Mesendoderm (in vitro differentiated cells): ENCODE measurements at regions not wholly inside any gene's neighbourhood (a gene's known extent, or its start where the extent isn't known, plus 50 kb on each side); places are given as distances from the start of the nearest gene placed in this dataset.

Source experiments
- DNase-seq: peaks from one replicate; pipeline ENCODE4 v3.0.0; 2013
- H2AK5ac ChIP-seq: 2 replicates; pipeline ENCODE4 v1.6.1; 2013; ENCODE audit warnings: low read length, inconsistent platforms
- H2BK120ac ChIP-seq: 2 replicates; pipeline ENCODE4 v1.6.1; 2013; ENCODE audit warnings: low read depth, mild to moderate bottlenecking, low read length, moderate library complexity, mixed read lengths
- H2BK15ac ChIP-seq: replicated peaks from 2 replicates; pipeline ENCODE4 v1.6.1; 2013; ENCODE audit warnings: low read depth, mild to moderate bottlenecking, moderate library complexity
- H2BK5ac ChIP-seq: 2 replicates; pipeline ENCODE4 v1.6.1; 2013; ENCODE audit warnings: low read length, inconsistent platforms
- H3K18ac ChIP-seq: 2 replicates; pipeline ENCODE4 v1.6.1; 2013; ENCODE audit warnings: mild to moderate bottlenecking, low read length, mixed read lengths
- H3K23ac ChIP-seq: one replicate; pipeline ENCODE4 v1.6.1; 2013; ENCODE audit warnings: low read length
- H3K27ac ChIP-seq: 2 replicates; pipeline ENCODE4 v1.5.1; 2013; ENCODE audit warnings: low read depth, mild to moderate bottlenecking, inconsistent platforms, low read length, moderate library complexity
- H3K27me3 ChIP-seq: 2 replicates; pipeline ENCODE4 v1.6.1; 2013; ENCODE audit warnings: low read length, control low read depth, mild to moderate bottlenecking, inconsistent platforms; ENCODE audit not compliant: insufficient read depth, poor library complexity
- H3K36me3 ChIP-seq: 2 replicates; pipeline ENCODE4 v1.6.1; 2013; ENCODE audit warnings: low read length, inconsistent platforms; ENCODE audit not compliant: control insufficient read depth, insufficient read depth
- H3K4ac ChIP-seq: one replicate; pipeline ENCODE4 v1.6.1; 2013; ENCODE audit warnings: low read depth, mild to moderate bottlenecking, low read length, moderate library complexity
- H3K4me1 ChIP-seq: 2 replicates; pipeline ENCODE4 v1.6.1; 2013; ENCODE audit warnings: low read depth, low read length, inconsistent platforms; ENCODE audit not compliant: control insufficient read depth
- H3K4me2 ChIP-seq: 2 replicates; pipeline ENCODE4 v1.6.1; 2013; ENCODE audit warnings: low read length
- H3K4me3 ChIP-seq: 2 replicates; pipeline ENCODE4 v1.5.1; 2013; ENCODE audit warnings: mild to moderate bottlenecking, low read length
- H3K56ac ChIP-seq: one replicate; pipeline ENCODE4 v1.6.1; 2013; ENCODE audit warnings: low read length
- H3K79me1 ChIP-seq: 2 replicates; pipeline ENCODE4 v1.6.1; 2013; ENCODE audit warnings: low read length, inconsistent platforms
- H3K79me2 ChIP-seq: 2 replicates; pipeline ENCODE4 v1.6.1; 2013; ENCODE audit warnings: mild to moderate bottlenecking, low read length; ENCODE audit not compliant: control insufficient read depth, insufficient read depth
- H3K9ac ChIP-seq: 2 replicates; pipeline ENCODE4 v1.6.1; 2013; ENCODE audit warnings: low read length, inconsistent platforms
- H4K5ac ChIP-seq: one replicate; pipeline ENCODE4 v1.6.1; 2013; ENCODE audit warnings: low read length
- H4K8ac ChIP-seq: one replicate; pipeline ENCODE4 v1.6.1; 2013; ENCODE audit warnings: low read depth, mild to moderate bottlenecking, control low read depth, low read length, moderate library complexity
- WGBS: extraction: QIAGEN DNeasy Blood & Tissue Kit; methylation state at CpG from one replicate; pipeline ENCODE4 v1.1.7; 2013; ENCODE audit warnings: low lambda C conversion rate, missing lambda C conversion rate; ENCODE audit not compliant: insufficient coverage; ENCODE audit errors: extremely low coverage; 5-methylcytosine and 5-hydroxymethylcytosine counted together

- H3K27ac ChIP-seq, result no peak overlapping the region
- H4K8ac ChIP-seq, result no peak overlapping the region
- no peak overlapping the region for H3K23ac ChIP-seq
- H2BK5ac ChIP-seq, result no peak overlapping the region
- WGBS, result no CpG with 5 or more reads among the region's 1 CpG
- H2BK15ac ChIP-seq, result no peak overlapping the region
- H2BK120ac ChIP-seq, result no peak overlapping the region
- H3K79me1 ChIP-seq, result no peaks in the 10 kb centered on the region
- H3K27me3 ChIP-seq, result no peaks in the 10 kb centered on the region
- no peak overlapping the region for H3K4me3 ChIP-seq
- H3K9ac ChIP-seq, result no peak overlapping the region
- no peaks in the 10 kb centered on the region for H3K4me1 ChIP-seq
- H3K18ac ChIP-seq, result no peak overlapping the region
- H3K36me3 ChIP-seq, result no peaks in the 10 kb centered on the region
- no peak overlapping the region for H4K5ac ChIP-seq
- no peak overlapping the region for H3K56ac ChIP-seq
- no peak overlapping the region for H2AK5ac ChIP-seq
- DNase-seq, result no peak
- H3K79me2 ChIP-seq, result no peaks in the 10 kb centered on the region
- H3K4me2 ChIP-seq, result no peak overlapping the region
- H3K4ac ChIP-seq, result no peak overlapping the region
These were observed 139.2 kb downstream of the HGF start for GRCh38 chr7:81630600-81630999.

GRCh38 chr7:81629702-81630101 lies 140.1 kb downstream of the HGF start:
- H3K4me2 ChIP-seq, result no peak overlapping the region
- no peak overlapping the region for H2BK15ac ChIP-seq
- H3K4ac ChIP-seq, result no peak overlapping the region
- H3K79me1 ChIP-seq, result no peaks in the 10 kb centered on the region
- H3K23ac ChIP-seq, result no peak overlapping the region
- H2AK5ac ChIP-seq, result no peak overlapping the region
- no peak overlapping the region for H4K8ac ChIP-seq
- H2BK120ac ChIP-seq, result no peak overlapping the region
- H3K36me3 ChIP-seq, result no peaks in the 10 kb centered on the region
- no peak overlapping the region for H3K56ac ChIP-seq
- no peak overlapping the region for H3K27ac ChIP-seq
- DNase-seq, result no peak
- H3K4me3 ChIP-seq, result no peak overlapping the region
- no peak overlapping the region for H3K9ac ChIP-seq
- H4K5ac ChIP-seq, result no peak overlapping the region
- H3K27me3 ChIP-seq, result no peaks in the 10 kb centered on the region
- WGBS, result no CpG with 5 or more reads among the region's 2 CpGs
- no peak overlapping the region for H3K18ac ChIP-seq
- H3K79me2 ChIP-seq, result no peaks in the 10 kb centered on the region
- H3K4me1 ChIP-seq, result no peaks in the 10 kb centered on the region
- no peak overlapping the region for H2BK5ac ChIP-seq

GRCh38 chr7:81628951-81629350 lies 140.9 kb downstream of the HGF start:
- no peak for DNase-seq
- no peak overlapping the region for H3K56ac ChIP-seq
- H2BK15ac ChIP-seq, result no peak overlapping the region
- H3K27me3 ChIP-seq, result no peaks in the 10 kb centered on the region
- H2AK5ac ChIP-seq, result no peak overlapping the region
- H3K18ac ChIP-seq, result no peak overlapping the region
- H3K4me1 ChIP-seq, result no peaks in the 10 kb centered on the region
- no peaks in the 10 kb centered on the region for H3K79me1 ChIP-seq
- no peak overlapping the region for H4K5ac ChIP-seq
- no peak overlapping the region for H3K9ac ChIP-seq
- no peak overlapping the region for H3K4me3 ChIP-seq
- H3K4me2 ChIP-seq, result no peak overlapping the region
- H3K79me2 ChIP-seq, result no peaks in the 10 kb centered on the region
- no peaks in the 10 kb centered on the region for H3K36me3 ChIP-seq
- H3K27ac ChIP-seq, result no peak overlapping the region
- H3K4ac ChIP-seq, result no peak overlapping the region
- no peak overlapping the region for H4K8ac ChIP-seq
- no peak overlapping the region for H2BK5ac ChIP-seq
- no peak overlapping the region for H3K23ac ChIP-seq
- no peak overlapping the region for H2BK120ac ChIP-seq

- Histone ChIP-seq H3K27ac (no peak overlapping the region), H3K79me1 (no peaks in the 10 kb centered on the region), H2BK120ac (no peak overlapping the region), H3K4ac (no peak overlapping the region), H2BK5ac (no peak overlapping the region), H3K23ac (no peak overlapping the region), H3K4me3 (no peak overlapping the region), H3K18ac (no peak overlapping the region), H2AK5ac (no peak overlapping the region), H3K36me3 (no peaks in the 10 kb centered on the region), H4K8ac (no peak overlapping the region), H3K9ac (no peak overlapping the region), H3K27me3 (no peaks in the 10 kb centered on the region), H3K4me2 (no peak overlapping the region), H3K56ac (no peak overlapping the region), H4K5ac (no peak overlapping the region), H3K79me2 (no peaks in the 10 kb centered on the region), H2BK15ac (no peak overlapping the region), H3K4me1 (no peaks in the 10 kb centered on the region)
- no CpG with 5 or more reads among the region's 6 CpGs for WGBS
- DNase-seq, result no peak
These were observed 142.1 kb downstream of the HGF start for GRCh38 chr7:81627536-81628287.

GRCh38 chr7:81626008-81626407 lies 143.8 kb downstream of the HGF start:
- Histone ChIP-seq H3K79me1 (no peaks in the 10 kb centered on the region), H3K56ac (no peak overlapping the region), H2AK5ac (no peak overlapping the region), H3K23ac (no peak overlapping the region), H3K79me2 (no peaks in the 10 kb centered on the region), H3K27ac (no peak overlapping the region), H3K18ac (no peak overlapping the region), H3K4me3 (no peak overlapping the region), H3K4ac (no peak overlapping the region), H3K4me1 (no peaks in the 10 kb centered on the region), H2BK15ac (no peak overlapping the region), H3K4me2 (no peak overlapping the region), H3K27me3 (no peaks in the 10 kb centered on the region), H4K5ac (no peak overlapping the region), H2BK120ac (no peak overlapping the region), H3K36me3 (no peaks in the 10 kb centered on the region), H3K9ac (no peak overlapping the region), H2BK5ac (no peak overlapping the region), H4K8ac (no peak overlapping the region)
- no peak for DNase-seq
- WGBS, result no CpG with 5 or more reads among the region's 1 CpG
